ENCODE measurements at regions not wholly inside any gene's neighbourhood (a gene's known extent, or its start where the extent isn't known, plus 50 kb on each side); places are given as distances from the start of the nearest gene placed in this dataset.
A peak's percentile ranks its signal among the peaks of the same experiment; 100 is the strongest.

DNA sequence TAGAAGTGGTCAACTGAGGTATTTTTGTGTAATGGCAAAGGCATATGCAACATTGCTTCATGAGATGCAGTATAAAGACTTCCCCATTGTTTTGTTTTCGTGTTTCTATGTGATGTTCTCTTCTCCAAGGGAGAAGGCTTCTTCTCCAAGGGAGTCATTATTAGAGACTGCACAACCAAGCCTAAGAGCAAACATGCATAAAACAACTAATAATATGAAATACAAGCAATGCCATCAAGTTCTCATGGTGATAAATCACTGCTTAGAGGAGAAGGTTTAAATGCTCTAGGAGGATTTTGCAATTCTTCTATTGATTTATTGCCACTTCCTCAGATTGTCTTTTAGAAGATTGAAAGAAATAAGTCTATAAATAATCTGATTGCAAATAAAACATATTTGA, 524.4 kb downstream of the IRS1 start:
- DNase-seq (ENCODE audit: low read depth in 2 of 2) = no peak

DNA sequence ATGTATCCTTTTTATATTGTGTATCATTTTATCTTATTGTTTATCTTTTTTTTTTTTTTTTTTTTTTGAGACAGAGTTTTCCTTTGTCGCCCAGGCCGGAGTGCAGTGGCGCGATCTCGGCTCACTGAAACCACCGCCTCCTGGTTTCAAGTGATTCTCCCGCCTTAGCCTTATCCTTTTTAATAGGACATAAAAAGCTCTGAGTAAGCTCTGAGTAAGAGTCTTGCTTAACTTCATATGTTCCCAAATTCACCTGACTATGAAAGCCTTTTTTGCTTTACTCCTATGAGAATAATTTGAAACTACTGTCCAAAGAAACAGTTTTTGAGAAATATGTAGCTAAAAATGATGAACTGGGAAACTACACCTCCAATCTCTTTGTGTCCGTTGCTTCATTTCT, 525.5 kb downstream of the IRS1 start:
- no peak for DNase-seq (ENCODE audit: low read depth in 2 of 2)

DNA sequence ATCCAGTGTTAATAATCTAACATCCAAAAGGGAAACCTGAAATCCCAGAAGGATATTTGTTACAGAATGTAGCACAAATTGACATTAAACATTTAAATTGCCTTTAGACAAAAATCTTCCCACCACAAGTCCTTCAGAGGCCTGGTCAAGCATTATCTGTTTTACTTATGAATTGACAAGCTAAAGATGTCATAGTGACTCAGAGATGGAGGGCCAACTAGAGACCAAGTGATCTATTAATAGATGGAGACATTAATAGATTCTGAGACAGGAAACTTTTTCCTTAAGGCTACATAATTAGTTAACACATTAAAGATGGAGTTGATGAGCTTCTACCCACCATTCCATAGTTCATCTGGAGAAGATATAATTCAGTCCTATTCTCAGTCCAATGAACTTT, 526.2 kb downstream of the IRS1 start:
- no peak for DNase-seq (ENCODE audit: low read depth in 2 of 2)

DNA sequence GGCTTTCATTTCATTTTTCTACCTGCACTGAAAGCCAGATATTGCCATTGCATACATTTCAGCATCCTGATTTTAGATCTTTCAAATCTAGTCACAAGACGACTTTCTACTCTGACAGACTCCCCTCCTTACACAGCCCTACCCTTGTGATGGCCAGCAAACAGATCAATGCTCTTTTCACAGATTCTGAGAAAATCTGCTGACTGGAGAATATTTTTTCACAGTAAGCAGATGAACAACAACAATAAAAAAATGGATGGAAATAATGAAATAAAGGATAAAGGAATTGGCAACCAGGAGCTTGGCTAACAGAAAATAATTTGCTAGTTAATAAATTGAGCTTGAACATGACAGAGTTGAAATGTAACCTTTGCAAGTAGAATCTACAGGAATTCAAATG, 527.2 kb downstream of the IRS1 start:
- DNase-seq (ENCODE audit: low read depth in 2 of 2) = no peak

DNA sequence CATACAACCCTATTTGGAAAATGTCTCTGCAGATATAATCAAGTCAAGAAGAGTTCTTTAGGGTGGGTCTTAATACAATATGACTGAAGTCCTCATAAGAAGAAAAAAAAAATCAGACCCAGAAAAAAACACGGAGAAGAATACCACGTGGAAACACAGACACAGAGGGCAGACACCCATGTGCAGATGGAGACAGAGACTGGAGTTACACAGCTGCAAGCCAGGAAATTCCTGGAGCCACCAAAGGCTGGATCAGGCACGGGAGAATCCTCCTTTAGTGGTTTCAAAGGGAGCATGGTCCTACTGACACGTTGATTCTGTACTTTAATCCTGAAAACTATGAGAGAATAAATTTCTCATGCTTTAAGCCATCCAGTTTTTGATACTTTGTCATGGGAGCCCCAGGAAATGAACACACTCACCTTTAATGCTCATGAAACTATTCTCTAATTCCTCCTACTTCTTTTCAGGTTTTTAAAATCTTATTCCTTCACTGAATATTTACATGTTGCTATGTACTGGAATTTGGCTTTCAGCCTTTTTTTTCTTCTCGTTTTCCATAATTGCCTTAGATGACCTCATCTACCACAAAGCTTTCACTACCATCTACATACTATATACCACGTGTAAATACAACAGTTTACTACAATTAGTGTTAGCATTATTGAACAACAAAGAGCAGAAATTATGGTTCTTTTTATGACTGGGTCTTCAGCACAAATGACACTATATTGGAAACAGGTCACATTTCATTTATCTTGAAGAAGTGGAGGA, 529.1 kb downstream of the IRS1 start:
- no peak for DNase-seq (ENCODE audit: low read depth in 2 of 2)

DNA sequence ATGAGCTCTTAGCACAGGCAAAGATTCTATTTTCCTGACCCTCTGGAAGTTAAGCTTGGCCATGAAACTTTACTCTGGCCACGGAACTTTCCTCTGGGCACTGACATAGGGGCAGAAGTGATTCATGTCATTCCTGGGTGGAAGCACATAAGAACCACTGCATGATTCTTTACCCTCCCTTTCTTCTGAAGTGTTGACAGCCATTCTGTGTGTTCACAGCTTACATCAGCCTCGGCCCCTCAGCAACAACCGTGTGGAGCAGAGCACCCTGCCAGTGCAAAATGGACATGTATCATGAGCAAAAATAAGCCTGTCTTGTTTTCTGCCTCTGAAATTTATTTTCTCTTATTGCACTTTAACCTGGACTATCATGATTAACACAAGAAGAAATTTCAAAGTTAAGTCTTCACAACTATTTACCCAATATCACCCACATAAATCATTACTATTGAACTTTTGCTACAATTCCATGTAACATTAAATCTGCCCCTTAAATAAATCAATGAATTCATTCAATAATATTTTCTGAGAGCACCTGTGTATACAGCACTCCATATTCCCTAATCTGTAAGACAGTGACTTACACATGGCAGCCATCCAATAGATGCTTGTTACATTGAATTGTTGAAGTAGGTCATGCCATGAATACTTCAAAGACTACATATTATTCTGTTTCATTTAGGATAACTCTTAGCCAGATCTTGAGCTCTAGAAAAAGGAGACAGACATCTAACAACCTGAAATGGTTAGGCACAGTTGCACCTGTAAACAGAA, 531.9 kb downstream of the IRS1 start:
- no peak for DNase-seq (ENCODE audit: low read depth in 2 of 2)

DNA sequence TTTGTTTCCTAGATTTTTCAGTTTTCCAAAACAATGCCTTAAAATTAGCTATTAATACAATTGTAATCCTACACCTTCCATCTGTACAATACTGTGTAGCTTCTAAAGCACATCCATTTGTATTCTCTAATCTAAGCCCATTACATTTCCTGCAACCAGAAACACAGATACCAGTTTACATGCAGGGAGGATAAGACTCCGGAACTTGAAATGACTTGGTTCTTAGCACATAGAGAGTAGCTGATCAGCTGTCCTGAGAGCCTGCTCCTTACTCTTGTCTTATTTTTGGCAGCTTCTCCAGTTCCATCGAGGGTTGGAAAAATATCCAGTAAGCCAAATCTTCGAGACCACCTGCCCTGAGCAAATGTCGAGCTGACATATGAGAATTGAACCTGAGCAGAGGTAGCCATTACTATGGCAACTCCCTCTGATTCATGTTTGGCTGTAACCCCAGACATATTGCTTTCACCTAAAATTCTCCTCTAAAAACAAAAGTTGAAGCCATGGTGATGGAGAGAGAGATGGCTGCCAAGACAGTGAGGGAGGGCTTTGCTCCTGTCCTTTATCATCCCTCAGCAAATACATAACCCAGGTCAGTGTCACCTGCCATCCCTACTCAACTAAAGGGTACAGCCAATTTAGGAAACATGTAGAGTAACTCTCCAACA, 542.8 kb downstream of the IRS1 start:
- DNase-seq (ENCODE audit: low read depth in 2 of 2) = no peak

DNA sequence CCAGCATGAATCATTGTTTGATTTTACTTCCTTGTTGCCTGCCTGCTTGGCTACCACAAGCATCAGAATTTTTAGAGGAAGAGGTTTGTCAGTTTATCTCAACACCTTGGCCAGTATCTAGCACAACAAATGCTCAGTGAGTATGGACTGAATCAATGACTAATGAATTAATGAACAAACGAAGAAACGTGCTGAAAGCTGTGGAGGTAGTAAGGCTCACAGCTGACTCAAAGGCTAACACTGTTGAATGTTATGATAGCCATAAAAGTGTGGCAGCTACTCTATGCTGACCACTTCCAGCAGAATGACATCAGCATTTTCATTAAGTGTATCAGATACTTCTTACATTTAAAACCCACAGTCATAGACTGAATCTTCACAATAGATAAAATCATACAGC, 543.4 kb downstream of the IRS1 start:
- DNase-seq (ENCODE audit: low read depth in 2 of 2) = no peak

DNA sequence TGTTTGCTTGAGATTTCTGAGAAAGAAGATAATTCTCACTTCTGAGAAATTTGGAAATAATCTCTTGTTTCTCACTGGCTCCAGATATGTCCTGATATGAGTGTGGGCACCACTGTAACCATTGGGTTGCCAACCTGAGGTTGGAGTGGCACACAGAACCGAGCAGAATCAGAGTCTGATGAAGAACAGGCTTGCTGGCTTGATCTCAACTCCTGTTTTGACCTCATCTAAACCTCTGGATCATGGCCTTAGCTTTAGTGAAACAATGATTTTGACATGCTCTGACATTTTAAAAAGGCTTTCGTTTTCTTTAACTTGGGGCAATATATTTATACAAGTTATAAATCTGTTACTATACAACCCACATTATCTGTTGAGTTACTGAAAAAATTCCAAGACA, 548.0 kb downstream of the IRS1 start:
- DNase-seq (ENCODE audit: low read depth in 2 of 2) = no peak

DNA sequence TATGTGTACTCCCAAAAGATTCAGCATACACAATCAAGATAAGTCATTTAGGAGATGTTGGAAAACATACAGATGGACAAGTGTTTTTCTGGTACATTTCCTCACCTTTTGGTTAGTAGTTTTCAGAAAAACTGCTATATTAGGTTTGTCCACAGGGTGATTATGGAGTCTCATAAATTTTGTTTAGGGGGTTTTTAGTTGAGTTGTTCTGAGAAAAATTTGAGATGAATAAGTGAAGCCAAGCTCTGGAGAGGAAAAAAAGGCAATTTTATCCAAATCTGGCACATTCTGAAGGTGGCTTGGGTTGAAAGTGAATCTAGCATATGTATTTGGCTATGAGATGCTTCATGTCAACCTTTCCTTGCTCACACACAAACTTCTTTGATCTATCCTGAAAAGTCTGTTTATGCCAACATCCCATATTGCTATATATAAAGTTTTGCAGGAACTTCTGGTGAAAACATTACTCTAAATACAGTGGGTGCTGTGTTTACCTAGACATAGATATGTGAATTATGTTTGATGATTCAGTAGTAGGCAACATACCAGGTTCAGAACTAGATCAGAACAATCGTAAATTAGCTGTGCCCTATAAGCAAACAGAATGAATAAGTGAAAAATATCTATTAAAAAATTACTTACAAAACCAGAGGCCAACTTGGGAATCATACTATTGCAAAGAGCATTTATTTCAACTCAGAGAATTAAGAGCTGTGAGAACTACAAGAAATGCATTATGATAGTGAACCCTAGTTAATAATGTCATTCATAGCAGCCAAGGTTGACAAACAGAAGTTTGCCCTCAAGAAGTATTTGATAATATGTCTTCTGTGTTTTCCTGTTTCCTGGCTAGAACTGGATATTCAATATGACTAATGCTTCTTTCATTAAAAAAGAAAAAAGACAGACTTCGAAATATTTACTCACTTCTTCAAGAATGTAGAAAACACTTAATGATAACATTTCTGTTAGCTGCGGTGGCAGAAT, 552.0 kb downstream of the IRS1 start:
- no peak for DNase-seq (ENCODE audit: low read depth in 2 of 2)

DNA sequence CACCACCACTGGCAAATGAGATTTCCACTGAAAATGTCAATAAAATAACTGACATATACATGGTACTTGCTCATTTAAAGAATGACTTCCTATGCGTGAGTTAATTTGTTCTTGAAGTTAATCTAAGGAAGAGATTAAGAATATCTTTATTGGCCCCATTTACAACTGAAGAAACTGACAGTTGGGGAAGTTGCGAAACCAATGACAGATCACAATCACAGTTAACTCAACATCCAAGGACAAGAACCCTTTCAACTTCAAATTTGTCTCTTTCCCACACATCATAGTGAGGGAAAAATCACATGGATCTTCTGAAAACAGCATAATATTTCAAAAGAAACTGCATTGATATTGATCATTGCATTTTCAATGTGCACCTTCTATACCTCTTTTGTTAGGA, 565.4 kb downstream of the IRS1 start:
- DNase-seq (ENCODE audit: low read depth in 2 of 2) = no peak

DNA sequence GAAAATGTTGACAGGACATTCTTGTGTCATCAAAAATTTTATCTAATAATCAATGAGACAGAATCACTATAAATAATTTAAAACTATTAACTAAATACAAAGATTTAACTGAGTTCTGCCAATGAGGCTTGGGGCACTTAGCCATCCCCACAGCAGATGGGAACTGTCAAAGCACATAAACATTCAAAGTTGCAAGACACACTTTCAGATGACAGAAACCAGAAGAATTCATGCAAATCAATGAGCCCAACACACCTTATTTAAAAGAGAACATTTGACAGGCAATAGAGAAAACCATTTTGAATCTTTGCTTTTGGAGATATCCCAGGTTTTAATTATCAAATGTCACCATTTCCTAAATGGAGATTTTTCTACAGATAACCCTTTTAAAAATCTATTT, 566.2 kb downstream of the IRS1 start:
- no peak for DNase-seq (ENCODE audit: low read depth in 2 of 2)

DNA sequence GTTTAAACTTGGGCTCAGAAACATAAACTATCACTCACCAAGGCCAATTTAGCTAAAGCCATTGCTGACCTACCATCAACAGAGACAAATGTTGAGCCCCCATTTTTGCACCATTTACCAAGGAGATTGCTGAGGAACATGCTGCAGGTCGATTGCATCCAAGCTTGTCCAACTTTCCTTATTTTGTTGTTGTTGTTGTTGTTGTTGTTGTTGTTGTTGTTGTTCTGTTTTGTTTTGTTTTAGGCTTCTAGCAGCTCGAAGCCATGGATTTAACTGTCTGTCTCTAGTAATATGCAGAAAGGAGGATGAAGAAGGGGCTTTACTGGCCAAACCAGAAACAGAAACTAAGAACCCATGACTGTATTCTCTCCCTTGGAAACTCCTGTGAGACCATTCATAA, 571.5 kb downstream of the IRS1 start:
- no peak for DNase-seq (ENCODE audit: low read depth in 2 of 2)

DNA sequence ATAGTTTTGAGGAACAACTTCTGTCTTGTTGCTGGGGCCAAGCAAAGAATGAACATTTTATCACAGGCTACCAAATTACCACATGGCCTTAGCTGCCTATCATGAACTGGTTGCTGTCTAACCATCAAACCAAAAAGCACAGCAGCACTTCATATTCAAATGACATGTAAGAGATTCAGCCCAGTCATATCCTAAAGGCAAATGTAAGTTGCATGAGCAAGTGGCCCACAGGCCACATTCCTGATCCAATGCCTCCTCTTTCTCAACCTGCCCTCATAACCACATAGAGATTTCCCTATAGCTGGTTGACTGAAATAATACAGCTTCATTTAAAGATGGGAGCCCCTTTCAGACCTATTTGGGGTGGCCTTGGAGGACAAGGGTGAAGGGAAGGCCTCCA, 572.3 kb downstream of the IRS1 start:
- no peak for DNase-seq (ENCODE audit: low read depth in 2 of 2)

DNA sequence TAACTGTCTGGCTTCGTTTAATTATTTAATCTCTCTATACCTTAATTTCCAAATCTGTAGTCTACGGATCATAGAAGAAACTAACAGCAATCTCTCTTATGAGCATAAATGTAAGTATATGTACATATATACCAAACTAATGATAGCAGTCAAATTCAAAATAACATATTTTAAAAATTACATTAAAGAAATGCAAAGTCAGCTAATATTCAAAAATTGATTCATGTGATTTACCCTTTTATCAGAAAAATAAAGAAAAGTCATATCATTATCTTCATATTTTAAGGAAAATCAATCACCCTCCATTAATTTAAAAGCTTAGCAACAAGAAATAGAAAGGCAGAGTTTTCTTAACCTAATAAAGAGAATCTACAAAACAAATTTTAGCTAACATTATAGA, 575.9 kb downstream of the IRS1 start:
- no peak for DNase-seq (ENCODE audit: low read depth in 2 of 2)

DNA sequence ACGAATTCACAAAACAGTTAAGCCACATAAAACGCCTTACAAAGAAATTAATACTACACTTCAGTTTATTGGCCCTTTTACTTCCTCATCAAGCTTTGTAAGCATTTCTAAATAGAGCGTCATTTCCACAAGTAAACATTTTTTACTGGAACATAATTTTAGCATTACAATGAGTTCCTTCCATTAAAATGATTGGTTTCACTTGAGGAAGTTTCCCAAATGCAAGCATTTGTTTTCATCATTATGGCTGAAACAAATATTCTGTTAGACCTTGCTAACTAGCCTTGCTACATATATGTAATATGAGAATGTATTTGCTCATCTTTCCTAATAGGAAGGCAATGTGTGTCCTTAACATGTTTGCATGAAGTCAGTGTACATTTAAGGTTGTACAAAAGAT, 579.1 kb downstream of the IRS1 start:
- no peak for DNase-seq (ENCODE audit: low read depth in 2 of 2)

DNA sequence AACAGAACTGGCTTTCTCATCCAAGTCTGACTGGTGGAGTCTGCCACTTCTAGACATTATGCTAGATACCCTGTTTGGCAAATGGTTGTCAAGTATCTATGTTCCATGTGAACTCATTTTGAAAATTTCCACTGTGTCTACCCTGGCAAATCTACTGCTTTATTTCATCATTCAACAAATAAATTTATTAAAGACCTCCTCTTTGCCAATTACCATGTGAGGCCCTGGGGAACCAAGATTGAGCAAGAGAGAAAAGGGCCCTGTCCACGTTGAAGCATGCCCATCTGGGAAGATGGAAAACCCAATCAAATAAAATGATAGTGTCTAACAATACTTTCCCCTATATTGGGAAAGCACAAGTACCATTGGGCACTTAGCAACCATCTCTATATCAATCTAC, 582.4 kb downstream of the IRS1 start:
- DNase-seq (ENCODE audit: low read depth in 2 of 2) = no peak

DNA sequence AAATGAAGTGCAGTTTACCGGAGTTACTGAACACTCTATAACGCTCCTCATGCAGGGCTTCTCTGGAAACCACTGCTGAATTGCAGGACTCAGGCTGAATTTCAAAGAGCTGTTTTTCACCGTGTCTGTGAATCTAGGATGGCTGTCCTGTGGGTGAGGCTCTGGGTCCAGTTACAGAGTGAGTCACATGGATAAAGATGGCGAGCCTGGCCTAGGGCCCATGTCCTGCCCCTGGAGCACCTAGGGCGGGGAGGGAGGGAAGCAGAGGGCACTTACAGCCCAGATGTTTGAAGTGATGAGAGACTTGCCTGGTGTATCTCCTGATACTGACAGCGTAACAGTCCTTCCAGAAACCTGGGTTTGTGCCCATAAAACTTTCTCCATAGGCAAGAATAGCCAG, 583.0 kb downstream of the IRS1 start:
- no peak for DNase-seq (ENCODE audit: low read depth in 2 of 2)

DNA sequence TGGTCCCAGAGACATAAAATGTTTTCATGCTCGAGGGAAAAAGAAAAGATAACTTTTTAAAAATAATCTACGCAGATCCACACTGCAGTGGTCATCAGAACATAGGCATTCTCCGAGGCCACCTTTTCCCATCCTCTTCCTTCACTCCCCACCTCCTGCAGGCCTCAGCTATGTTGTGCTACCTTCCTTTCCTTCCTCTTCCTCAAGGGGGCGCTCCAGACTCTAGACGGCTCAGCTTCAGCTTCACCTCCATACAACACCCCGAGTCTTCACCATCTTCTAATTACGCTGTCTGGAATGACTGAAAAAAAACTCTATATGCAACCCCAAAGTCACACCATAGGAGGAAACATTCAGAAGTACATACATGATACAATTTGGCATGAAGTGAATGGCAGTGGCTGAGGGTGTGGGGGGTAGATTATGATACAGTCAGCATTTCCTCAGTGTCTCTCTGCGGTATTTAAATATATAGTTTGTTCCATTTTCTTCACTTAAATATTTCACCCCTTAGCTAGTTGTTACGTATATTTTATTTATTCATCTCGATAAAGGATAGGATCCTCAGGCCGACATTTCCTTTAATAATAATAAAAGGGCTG, 583.6 kb downstream of the IRS1 start:
- DNase-seq (ENCODE audit: low read depth in 2 of 2) = peak; percentile 46 to 48

DNA sequence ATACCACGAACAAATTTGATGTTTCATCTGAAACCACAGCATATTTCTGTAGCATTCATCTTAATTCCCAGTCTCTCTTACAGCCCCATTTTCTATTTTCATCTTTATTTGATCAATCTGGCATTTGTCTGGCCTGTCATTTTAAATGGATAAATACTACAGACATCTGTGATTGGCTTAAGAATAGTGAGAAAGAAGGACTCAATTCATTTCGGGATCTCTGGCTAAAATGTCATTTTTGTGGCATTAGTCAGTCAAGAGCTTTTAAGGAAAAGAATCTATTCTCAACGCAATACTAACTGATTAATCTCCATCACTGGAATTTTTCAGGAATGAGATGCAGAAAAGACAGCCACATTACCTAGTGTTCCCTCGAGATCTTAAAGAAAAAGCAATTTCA, 585.9 kb downstream of the IRS1 start:
- DNase-seq (ENCODE audit: low read depth in 2 of 2) = no peak

DNA sequence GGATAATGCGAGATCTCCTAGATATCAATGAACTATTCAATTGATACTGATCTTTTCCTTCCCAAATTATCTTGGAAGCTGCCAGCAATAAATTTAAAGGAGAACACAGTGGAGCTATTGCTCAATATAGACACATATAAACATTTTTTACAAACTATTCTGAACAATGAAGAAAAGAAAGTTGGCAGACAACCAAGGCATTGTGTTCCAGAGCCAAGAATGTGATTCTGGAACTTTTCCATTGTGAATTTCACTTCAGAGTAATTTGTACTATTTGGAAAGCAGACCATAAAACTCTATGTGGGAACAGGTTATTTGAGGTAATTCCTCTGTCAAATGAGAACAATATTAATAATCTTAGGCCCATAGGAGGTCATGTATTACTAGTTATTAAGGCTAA, 588.2 kb downstream of the IRS1 start:
- DNase-seq (ENCODE audit: low read depth in 2 of 2) = no peak
